Activated CD8-positive, alpha-beta T cell treated with anti-CD3 and anti-CD28 coated beads, Interleukin-2, amount 10 ng/mL, durations not matched to agents 7 days and 5 days (primary cell): ENCODE measurements at regions not wholly inside any gene's neighbourhood (a gene's known extent, or its start where the extent isn't known, plus 50 kb on each side); places are given as distances from the start of the nearest gene placed in this dataset.

Source experiments
- ATAC-seq: fragments of 150-1000 bp; cut with Tn5 transposase; one replicate; pipeline ENCODE4 v1.10.0; 2021; ENCODE audit warnings: moderate library complexity
- CTCF ChIA-PET: fragments of 350-600 bp; sonication (Branson Sonifier 250); formaldehyde crosslinking; loops from one replicate; lab custom pipeline; 2021; ENCODE audit warnings: antibody characterized with exemption; lab: Charles Lee
- POLR2A ChIA-PET: fragments of 350-600 bp; sonication (Branson Sonifier 250); formaldehyde crosslinking; loops from one replicate; lab custom pipeline; 2021; ENCODE audit warnings: antibody characterized with exemption; lab: Charles Lee
- DNase-seq: peaks from one replicate; pipeline ENCODE4 v3.0.0-alpha.2; 2020
- H3K27ac Mint-ChIP-seq: one replicate; pipeline ENCODE4 v1.8.0; 2021; ENCODE audit warnings: mild to moderate bottlenecking, mixed read lengths
- H3K27me3 Mint-ChIP-seq: one replicate; pipeline ENCODE4 v1.8.0; 2021; ENCODE audit warnings: low read depth, mixed read lengths
- H3K36me3 Mint-ChIP-seq: one replicate; pipeline ENCODE4 v1.8.0; 2021; ENCODE audit warnings: low read depth, mixed read lengths
- H3K4me1 Mint-ChIP-seq: one replicate; pipeline ENCODE4 v1.8.0; 2021; ENCODE audit warnings: low read depth, mixed read lengths
- H3K4me3 Mint-ChIP-seq: one replicate; pipeline ENCODE4 v1.8.0; 2021; ENCODE audit warnings: mild to moderate bottlenecking, mixed read lengths
- H3K9me3 Mint-ChIP-seq: one replicate; pipeline ENCODE4 v1.8.0; 2022; ENCODE audit warnings: mixed read lengths; ENCODE audit not compliant: insufficient read depth

GRCh38 chr7:54906963-54907362 lies 111.9 kb upstream of the EGFR start:
- ChIA-PET CTCF (no interaction called here), POLR2A (no interaction called here)
- H3K27me3 Mint-ChIP-seq: no peaks in the 10 kb centered on the region
- ATAC-seq: no peak
- no peaks in the 10 kb centered on the region for H3K9me3 Mint-ChIP-seq
- no peak overlapping the region for H3K27ac Mint-ChIP-seq
- H3K4me3 Mint-ChIP-seq: no peak overlapping the region
- no peaks in the 10 kb centered on the region for H3K4me1 Mint-ChIP-seq
- H3K36me3 Mint-ChIP-seq: no peaks in the 10 kb centered on the region
- DNase-seq: no peak

- CTCF ChIA-PET: no interaction called here
- DNase-seq (no peak), ATAC-seq (no peak)
- Mint-ChIP-seq H3K36me3 (no peaks in the 10 kb centered on the region), H3K27me3 (no peaks in the 10 kb centered on the region), H3K4me1 (no peaks in the 10 kb centered on the region), H3K27ac (no peak overlapping the region), H3K4me3 (no peak overlapping the region), H3K9me3 (no peaks in the 10 kb centered on the region)
- POLR2A ChIA-PET: no interaction called here
These were observed 110.8 kb upstream of the EGFR start for GRCh38 chr7:54907981-54908380.

- ChIA-PET POLR2A (no interaction called here), CTCF (no interaction called here)
- no peak overlapping the region for H3K27ac Mint-ChIP-seq
- H3K27me3 Mint-ChIP-seq: no peaks in the 10 kb centered on the region
- no peak for DNase-seq
- ATAC-seq: no peak
- no peaks in the 10 kb centered on the region for H3K4me1 Mint-ChIP-seq
- H3K9me3 Mint-ChIP-seq: no peaks in the 10 kb centered on the region
- no peak overlapping the region for H3K4me3 Mint-ChIP-seq
- no peaks in the 10 kb centered on the region for H3K36me3 Mint-ChIP-seq
These were observed 109.9 kb upstream of the EGFR start for GRCh38 chr7:54908760-54909438.

- ChIA-PET POLR2A (no interaction called here), CTCF (no interaction called here)
- no peak overlapping the region for H3K27ac Mint-ChIP-seq
- H3K9me3 Mint-ChIP-seq: no peaks in the 10 kb centered on the region
- no peaks in the 10 kb centered on the region for H3K4me1 Mint-ChIP-seq
- ATAC-seq (no peak), DNase-seq (no peak)
- H3K36me3 Mint-ChIP-seq: no peaks in the 10 kb centered on the region
- no peak overlapping the region for H3K4me3 Mint-ChIP-seq
- H3K27me3 Mint-ChIP-seq: no peaks in the 10 kb centered on the region
These were observed 102.8 kb upstream of the EGFR start for GRCh38 chr7:54915870-54916598.

GRCh38 chr7:54917613-54918391 lies 101.0 kb upstream of the EGFR start:
- no peaks in the 10 kb centered on the region for H3K4me1 Mint-ChIP-seq
- no peak overlapping the region for H3K4me3 Mint-ChIP-seq
- H3K27ac Mint-ChIP-seq: no peak overlapping the region
- no peaks in the 10 kb centered on the region for H3K36me3 Mint-ChIP-seq
- H3K9me3 Mint-ChIP-seq: no peaks in the 10 kb centered on the region
- CTCF ChIA-PET: no interaction called here
- POLR2A ChIA-PET: no interaction called here
- DNase-seq (no peak), ATAC-seq (no peak)
- H3K27me3 Mint-ChIP-seq: no peaks in the 10 kb centered on the region

GRCh38 chr7:54921116-54921515 lies 97.7 kb upstream of the EGFR start:
- no peak for DNase-seq
- no peak overlapping the region for H3K4me3 Mint-ChIP-seq
- no peaks in the 10 kb centered on the region for H3K36me3 Mint-ChIP-seq
- ChIA-PET CTCF (no interaction called here), POLR2A (no interaction called here)
- no peaks in the 10 kb centered on the region for H3K27me3 Mint-ChIP-seq
- no peak overlapping the region for H3K27ac Mint-ChIP-seq
- H3K4me1 Mint-ChIP-seq: no peaks in the 10 kb centered on the region
- H3K9me3 Mint-ChIP-seq: no peaks in the 10 kb centered on the region
- ATAC-seq: no peak

- ChIA-PET CTCF (no interaction called here), POLR2A (no interaction called here)
- H3K9me3 Mint-ChIP-seq: no peaks in the 10 kb centered on the region
- no peaks in the 10 kb centered on the region for H3K36me3 Mint-ChIP-seq
- ATAC-seq: no peak
- H3K27ac Mint-ChIP-seq: no peak overlapping the region
- no peak overlapping the region for H3K4me3 Mint-ChIP-seq
- no peak for DNase-seq
- H3K4me1 Mint-ChIP-seq: no peaks in the 10 kb centered on the region
- peaks cover 28% of the 10 kb centered on the region for H3K27me3 Mint-ChIP-seq
These were observed 87.3 kb upstream of the EGFR start for GRCh38 chr7:54931532-54931931.

- ATAC-seq (no peak), DNase-seq (no peak)
- Mint-ChIP-seq H3K9me3 (no peaks in the 10 kb centered on the region), H3K4me1 (no peaks in the 10 kb centered on the region), H3K27ac (no peak overlapping the region), H3K36me3 (no peaks in the 10 kb centered on the region), H3K27me3 (peaks cover 28% of the 10 kb centered on the region), H3K4me3 (no peak overlapping the region)
- ChIA-PET POLR2A (no interaction called here), CTCF (no interaction called here)
These were observed 85.8 kb upstream of the EGFR start for GRCh38 chr7:54932818-54933543.

GRCh38 chr7:54933643-54934042 lies 85.2 kb upstream of the EGFR start:
- no peaks in the 10 kb centered on the region for H3K4me1 Mint-ChIP-seq
- H3K4me3 Mint-ChIP-seq: no peak overlapping the region
- H3K9me3 Mint-ChIP-seq: no peaks in the 10 kb centered on the region
- ChIA-PET CTCF (no interaction called here), POLR2A (no interaction called here)
- peaks cover 28% of the 10 kb centered on the region for H3K27me3 Mint-ChIP-seq
- DNase-seq: no peak
- ATAC-seq: no peak
- no peaks in the 10 kb centered on the region for H3K36me3 Mint-ChIP-seq
- H3K27ac Mint-ChIP-seq: no peak overlapping the region

- ATAC-seq: no peak
- Mint-ChIP-seq H3K9me3 (peaks cover 6% of the 10 kb centered on the region), H3K36me3 (no peaks in the 10 kb centered on the region), H3K27me3 (no peaks in the 10 kb centered on the region), H3K27ac (no peak overlapping the region), H3K4me1 (no peaks in the 10 kb centered on the region), H3K4me3 (no peak overlapping the region)
- DNase-seq: no peak
- POLR2A ChIA-PET: no interaction called here
- CTCF ChIA-PET: no interaction called here
These were observed 78.1 kb upstream of the EGFR start for GRCh38 chr7:54940748-54941147.

GRCh38 chr7:54944179-54944578 lies 74.6 kb upstream of the EGFR start:
- no peak overlapping the region for H3K27ac Mint-ChIP-seq
- peaks cover 6% of the 10 kb centered on the region for H3K9me3 Mint-ChIP-seq
- no peak for ATAC-seq
- ChIA-PET CTCF (no interaction called here), POLR2A (no interaction called here)
- no peaks in the 10 kb centered on the region for H3K36me3 Mint-ChIP-seq
- H3K4me3 Mint-ChIP-seq: no peak overlapping the region
- no peaks in the 10 kb centered on the region for H3K4me1 Mint-ChIP-seq
- no peak for DNase-seq
- no peaks in the 10 kb centered on the region for H3K27me3 Mint-ChIP-seq

- Mint-ChIP-seq H3K4me1 (no peaks in the 10 kb centered on the region), H3K27me3 (no peaks in the 10 kb centered on the region), H3K36me3 (no peaks in the 10 kb centered on the region), H3K4me3 (no peak overlapping the region), H3K27ac (no peak overlapping the region), H3K9me3 (no peaks in the 10 kb centered on the region)
- DNase-seq (no peak), ATAC-seq (no peak)
- ChIA-PET POLR2A (no interaction called here), CTCF (no interaction called here)
These were observed 72.5 kb upstream of the EGFR start for GRCh38 chr7:54946271-54946670.
